ENCODE measurements at regions not wholly inside any gene's neighbourhood (a gene's known extent, or its start where the extent isn't known, plus 50 kb on each side); places are given as distances from the start of the nearest gene placed in this dataset.

DNA sequence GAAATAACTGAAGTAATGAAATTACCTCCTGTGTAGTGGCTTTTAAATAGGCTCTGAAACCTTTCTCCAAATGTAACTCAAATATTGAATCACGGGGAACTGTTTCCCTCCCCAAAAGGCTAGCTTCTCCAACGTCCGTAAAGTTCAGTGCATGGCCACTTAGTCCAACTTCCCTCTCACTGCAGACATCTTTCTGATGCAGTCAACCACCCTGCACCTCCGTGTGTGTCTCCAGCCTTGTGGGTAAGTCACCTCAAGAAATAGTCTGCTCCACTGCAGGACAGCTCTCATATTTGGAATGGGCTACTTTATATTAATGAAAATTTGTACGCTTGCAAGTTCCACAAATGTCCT, 152.5 kb upstream of the CYRIA start:
- Histone ChIP-seq H3F3A (ENCODE audit: insufficient read depth) (no peaks in the 10 kb centered on the region), H3K27ac (ENCODE audit: low read depth, low read length) (no peak overlapping the region), H3K9me3 (ENCODE audit: insufficient read depth, low read length) (no peaks in the 10 kb centered on the region), H3K9me2 (replicated peaks; ENCODE audit: insufficient read depth, low read length) (no peaks in the 10 kb centered on the region), H3K27me3 (ENCODE audit: low read length) (no peaks in the 10 kb centered on the region), H2AFZ (ENCODE audit: low read depth, low read length, severe bottlenecking) (no peak overlapping the region), H3K4me2 (ENCODE audit: low read depth, low read length, poor library complexity, severe bottlenecking) (no peak overlapping the region), H3K36me3 (ENCODE audit: low read length) (no peaks in the 10 kb centered on the region), H3K4me3 (ENCODE audit: insufficient read depth, low read length, poor library complexity, severe bottlenecking) (no peak overlapping the region), H3K79me2 (ENCODE audit: insufficient read depth, low read length) (no peaks in the 10 kb centered on the region), H4K20me1 (ENCODE audit: low read depth, low read length) (no peaks in the 10 kb centered on the region), H3K9ac (ENCODE audit: low read length) (no peak overlapping the region)
- TF ChIP-seq EZH2phosphoT487 (conservative IDR thresholded peaks at IDR 0.05; ENCODE audit: low read length) (no peak), CTCF (IDR thresholded peaks at IDR 0.05; ENCODE audit: insufficient read depth, low read length, poor library complexity, severe bottlenecking) (no peak)

DNA sequence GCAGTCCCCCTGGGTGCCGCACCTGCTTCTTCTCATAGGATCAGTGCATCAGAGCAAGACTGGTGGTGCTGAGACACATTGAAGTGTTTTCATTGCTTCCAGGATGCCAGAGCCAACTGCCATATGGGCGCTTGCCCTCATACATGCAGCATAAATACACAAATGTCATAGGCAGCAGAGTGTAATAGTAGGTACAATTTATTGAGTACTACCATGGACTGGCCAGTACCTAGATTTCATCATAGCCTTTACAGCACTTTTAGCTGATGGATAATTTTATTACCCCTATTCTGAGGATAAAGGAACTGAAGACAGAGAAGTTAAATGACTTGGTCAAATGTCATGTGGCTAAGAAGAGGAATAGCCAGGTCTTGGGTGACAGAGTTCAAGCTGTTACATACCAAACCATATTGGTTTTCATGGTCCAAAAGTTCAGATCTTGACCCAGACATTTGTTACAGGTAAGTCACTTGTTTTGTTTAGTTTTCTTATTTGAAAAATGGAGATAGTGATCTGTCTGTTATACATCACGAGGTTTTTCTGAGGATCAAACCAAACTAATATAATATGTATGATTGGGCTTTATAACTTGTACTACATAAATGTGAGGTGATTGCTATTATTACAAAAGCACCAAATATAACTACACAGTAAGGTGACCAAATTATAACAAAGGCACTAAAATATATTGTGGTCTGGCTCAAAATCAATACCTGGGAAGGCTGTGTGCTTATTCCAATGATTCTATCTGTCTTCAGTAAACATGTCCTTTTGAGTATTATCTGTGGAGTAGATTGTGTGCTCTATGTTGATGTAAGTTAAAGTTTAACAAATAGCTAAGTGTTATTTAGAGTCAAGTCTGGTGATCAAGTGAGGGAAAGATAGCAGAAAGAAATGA, 151.9 kb upstream of the CYRIA start:
- H3K4me3 ChIP-seq (ENCODE audit: insufficient read depth, low read length, poor library complexity, severe bottlenecking): no peak overlapping the region
- no peaks in the 10 kb centered on the region for H3K27me3 ChIP-seq (ENCODE audit: low read length)
- no peak overlapping the region for H3K4me2 ChIP-seq (ENCODE audit: low read depth, low read length, poor library complexity, severe bottlenecking)
- no peak overlapping the region for H3K27ac ChIP-seq (ENCODE audit: low read depth, low read length)
- no peaks in the 10 kb centered on the region for H4K20me1 ChIP-seq (ENCODE audit: low read depth, low read length)
- no peak overlapping the region for H2AFZ ChIP-seq (ENCODE audit: low read depth, low read length, severe bottlenecking)
- no peaks in the 10 kb centered on the region for H3K79me2 ChIP-seq (ENCODE audit: insufficient read depth, low read length)
- no peaks in the 10 kb centered on the region for H3K9me3 ChIP-seq (ENCODE audit: insufficient read depth, low read length)
- no peaks in the 10 kb centered on the region for H3K9me2 ChIP-seq (replicated peaks; ENCODE audit: insufficient read depth, low read length)
- H3F3A ChIP-seq (ENCODE audit: insufficient read depth): no peaks in the 10 kb centered on the region
- no peaks in the 10 kb centered on the region for H3K36me3 ChIP-seq (ENCODE audit: low read length)
- no peak overlapping the region for H3K9ac ChIP-seq (ENCODE audit: low read length)
- no peak for TF ChIP-seq CTCF (IDR thresholded peaks at IDR 0.05; ENCODE audit: insufficient read depth, low read length, poor library complexity, severe bottlenecking)
- no peak for TF ChIP-seq EZH2phosphoT487 (conservative IDR thresholded peaks at IDR 0.05; ENCODE audit: low read length)

GRCh38 chr2:16816522-16816921, 150.9 kb upstream of the CYRIA start:
- Histone ChIP-seq H3K4me3 (ENCODE audit: insufficient read depth, low read length, poor library complexity, severe bottlenecking) (no peak overlapping the region), H3K79me2 (ENCODE audit: insufficient read depth, low read length) (no peaks in the 10 kb centered on the region), H3K27ac (ENCODE audit: low read depth, low read length) (no peak overlapping the region), H2AFZ (ENCODE audit: low read depth, low read length, severe bottlenecking) (no peak overlapping the region), H3K27me3 (ENCODE audit: low read length) (no peaks in the 10 kb centered on the region), H3K36me3 (ENCODE audit: low read length) (no peaks in the 10 kb centered on the region), H3K4me2 (ENCODE audit: low read depth, low read length, poor library complexity, severe bottlenecking) (no peak overlapping the region), H3F3A (ENCODE audit: insufficient read depth) (no peaks in the 10 kb centered on the region), H3K9me2 (replicated peaks; ENCODE audit: insufficient read depth, low read length) (no peaks in the 10 kb centered on the region), H4K20me1 (ENCODE audit: low read depth, low read length) (no peaks in the 10 kb centered on the region), H3K9me3 (ENCODE audit: insufficient read depth, low read length) (no peaks in the 10 kb centered on the region), H3K9ac (ENCODE audit: low read length) (no peak overlapping the region)
- TF ChIP-seq CTCF (IDR thresholded peaks at IDR 0.05; ENCODE audit: insufficient read depth, low read length, poor library complexity, severe bottlenecking): no peak
- no peak for TF ChIP-seq EZH2phosphoT487 (conservative IDR thresholded peaks at IDR 0.05; ENCODE audit: low read length)

All from SU-DHL-6 (cell line).